Activated CD4-positive, CD25-positive, alpha-beta regulatory T cell treated with anti-CD3 and anti-CD28 coated beads, Interleukin-2, amount 50 U/mL, for 16 hours (primary cell): ENCODE measurements at regions not wholly inside any gene's neighbourhood (a gene's known extent, or its start where the extent isn't known, plus 50 kb on each side); places are given as distances from the start of the nearest gene placed in this dataset.
"Not testable (repeated sequence)": the region's sequence is repeated elsewhere in the genome, so short reads cannot be mapped to it uniquely, and the experiment has no call there.

Experiments used
- DNase-seq: peaks from one replicate; pipeline ENCODE4 v3.0.0-alpha.2; 2020; ENCODE audit warnings: low read depth, low spot score

DNA sequence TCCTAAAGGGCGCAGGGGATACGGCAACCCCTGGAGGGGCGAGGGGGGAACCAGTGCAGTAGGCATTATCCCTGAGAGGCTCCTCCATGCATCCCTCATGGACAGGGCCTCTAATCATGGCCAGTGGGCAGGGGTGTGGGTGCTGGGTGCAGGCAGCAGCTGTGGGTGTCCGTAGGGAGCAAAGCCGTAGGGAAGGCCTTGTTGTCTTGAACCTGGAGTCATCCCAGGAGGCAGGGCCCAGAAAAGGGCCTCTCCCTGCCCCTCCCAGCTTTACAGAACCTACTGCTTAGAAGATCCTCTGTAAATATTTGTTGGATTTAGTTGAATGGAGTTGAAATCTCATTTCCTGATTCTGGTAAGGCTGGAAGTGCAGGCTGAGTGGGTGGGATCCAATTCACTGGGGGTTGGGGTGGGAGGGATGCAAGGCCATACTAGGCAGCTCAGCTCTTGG lies 207.0 kb upstream of the HAAO start:
- DNase-seq: no peak

DNA sequence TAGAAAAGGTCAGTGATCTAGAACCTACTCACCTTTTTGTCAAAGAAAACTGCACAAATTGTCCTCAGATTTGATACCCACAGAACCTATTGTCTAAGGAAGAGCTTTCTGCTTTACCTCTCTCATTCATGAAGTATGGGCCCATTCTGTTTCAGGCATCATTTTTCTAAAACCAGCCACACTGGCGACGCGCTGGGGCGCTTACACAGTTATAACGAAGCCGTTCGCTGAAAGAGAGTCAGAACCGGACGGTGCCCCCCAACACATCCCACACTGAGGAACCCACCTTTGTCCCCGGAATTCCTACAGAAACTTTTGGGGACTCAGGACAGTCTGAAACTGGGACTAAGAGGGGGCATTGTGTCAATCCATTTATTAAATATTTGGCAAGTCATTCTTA lies 206.3 kb upstream of the HAAO start:
- DNase-seq: no peak

DNA sequence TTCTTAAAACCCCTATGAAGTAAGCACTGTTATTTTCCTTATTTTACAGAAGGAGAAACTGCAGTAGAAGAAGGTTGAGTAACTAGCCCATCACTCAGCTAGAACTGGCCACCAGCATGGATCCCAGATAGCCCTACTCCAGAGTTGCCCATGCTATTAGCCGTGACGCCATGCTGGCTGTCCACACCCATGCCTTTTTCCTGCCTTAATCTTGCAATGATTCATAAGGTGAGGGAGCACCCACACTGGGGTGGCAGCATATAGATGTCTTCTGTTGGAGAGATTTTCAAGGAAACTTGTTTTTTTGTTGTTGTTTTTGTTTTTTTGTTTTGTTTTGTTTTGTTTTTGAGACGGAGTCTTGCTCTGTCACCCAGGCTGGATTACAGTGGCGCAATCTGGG lies 204.1 kb upstream of the HAAO start:
- no peak for DNase-seq

DNA sequence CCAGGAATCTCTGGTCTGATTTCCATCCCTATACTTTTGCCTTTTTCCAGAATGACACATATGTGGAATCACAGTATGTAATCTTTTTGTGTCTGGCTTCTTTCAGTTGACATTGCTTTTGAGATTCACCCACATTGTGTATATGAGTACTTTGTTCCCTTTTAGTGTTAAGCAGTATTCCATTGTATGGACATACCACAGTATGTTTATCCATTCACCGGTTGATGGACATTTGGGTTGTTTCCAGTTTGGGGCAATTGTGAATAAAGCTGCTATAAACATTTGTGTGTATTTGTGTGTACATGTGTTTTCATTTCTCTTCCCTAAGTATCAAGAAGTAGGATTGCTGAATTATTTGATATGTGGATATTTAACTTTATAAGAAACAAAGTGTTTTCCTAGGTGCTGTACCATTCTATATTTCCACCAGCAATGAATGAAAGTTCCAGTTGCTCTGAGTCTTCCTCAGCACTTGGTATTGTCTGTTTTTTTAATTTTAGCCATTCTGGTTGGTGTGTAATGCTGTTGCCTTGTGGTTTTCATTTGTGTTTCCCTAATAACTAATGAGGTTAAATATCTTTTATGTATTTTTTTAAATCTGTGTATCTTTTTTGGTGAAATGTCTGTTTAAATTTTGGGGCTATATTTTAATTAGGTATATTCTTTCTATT lies 203.5 kb upstream of the HAAO start:
- DNase-seq: no peak

DNA sequence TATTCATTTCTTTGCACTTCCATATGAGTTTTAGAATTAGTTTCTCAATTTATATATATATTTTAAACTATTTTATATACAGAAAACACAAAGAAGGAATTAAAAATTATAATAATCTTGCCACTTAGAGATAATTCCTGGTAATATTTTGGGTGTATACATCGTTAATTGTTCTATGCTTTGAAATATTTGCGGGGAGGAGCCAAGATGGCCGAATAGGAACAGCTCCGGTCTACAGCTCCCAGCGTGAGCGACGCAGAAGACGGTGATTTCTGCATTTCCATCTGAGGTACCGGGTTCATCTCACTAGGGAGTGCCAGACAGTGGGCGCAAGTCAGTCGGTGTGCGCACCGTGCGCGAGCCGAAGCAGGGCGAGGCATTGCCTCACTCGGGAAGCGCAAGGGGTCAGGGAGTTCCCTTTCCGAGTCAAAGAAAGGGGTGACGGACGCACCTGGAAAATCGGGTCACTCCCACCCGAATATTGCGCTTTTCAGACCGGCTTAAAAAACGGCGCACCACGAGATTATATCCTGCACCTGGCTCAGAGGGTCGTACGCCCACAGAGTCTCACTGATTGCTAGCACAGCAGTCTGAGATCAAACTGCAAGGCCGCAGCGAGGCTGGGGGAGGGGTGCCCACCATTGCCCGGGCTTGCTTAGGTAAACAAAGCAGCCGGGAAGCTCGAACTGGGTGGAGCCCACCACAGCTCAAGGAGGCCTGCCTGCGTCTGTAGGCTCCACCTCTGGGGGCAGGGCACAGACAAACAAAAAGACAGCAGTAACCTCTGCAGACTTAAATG lies 197.1 kb upstream of the HAAO start:
- DNase-seq: not testable (repeated sequence)

DNA sequence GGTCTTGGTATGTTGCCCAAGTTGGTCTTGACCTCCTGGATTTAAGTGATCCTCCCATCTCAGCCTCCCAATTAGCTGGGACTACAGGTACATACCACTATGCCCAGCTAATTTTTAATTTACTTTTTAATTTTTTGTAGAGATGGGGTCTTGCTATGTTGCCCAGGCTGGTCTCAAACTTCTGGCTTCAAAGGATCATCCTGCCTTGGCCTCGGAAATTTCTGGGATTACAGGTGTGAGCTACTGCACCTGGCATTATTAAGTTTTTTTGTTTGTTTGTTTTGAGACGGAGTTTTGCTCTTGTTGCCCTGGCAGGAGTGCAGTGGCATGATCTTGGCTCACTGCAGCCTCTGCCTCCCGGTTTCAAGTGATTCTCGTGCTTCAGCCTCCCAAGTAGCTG lies 195.7 kb upstream of the HAAO start:
- not testable (repeated sequence) for DNase-seq

DNA sequence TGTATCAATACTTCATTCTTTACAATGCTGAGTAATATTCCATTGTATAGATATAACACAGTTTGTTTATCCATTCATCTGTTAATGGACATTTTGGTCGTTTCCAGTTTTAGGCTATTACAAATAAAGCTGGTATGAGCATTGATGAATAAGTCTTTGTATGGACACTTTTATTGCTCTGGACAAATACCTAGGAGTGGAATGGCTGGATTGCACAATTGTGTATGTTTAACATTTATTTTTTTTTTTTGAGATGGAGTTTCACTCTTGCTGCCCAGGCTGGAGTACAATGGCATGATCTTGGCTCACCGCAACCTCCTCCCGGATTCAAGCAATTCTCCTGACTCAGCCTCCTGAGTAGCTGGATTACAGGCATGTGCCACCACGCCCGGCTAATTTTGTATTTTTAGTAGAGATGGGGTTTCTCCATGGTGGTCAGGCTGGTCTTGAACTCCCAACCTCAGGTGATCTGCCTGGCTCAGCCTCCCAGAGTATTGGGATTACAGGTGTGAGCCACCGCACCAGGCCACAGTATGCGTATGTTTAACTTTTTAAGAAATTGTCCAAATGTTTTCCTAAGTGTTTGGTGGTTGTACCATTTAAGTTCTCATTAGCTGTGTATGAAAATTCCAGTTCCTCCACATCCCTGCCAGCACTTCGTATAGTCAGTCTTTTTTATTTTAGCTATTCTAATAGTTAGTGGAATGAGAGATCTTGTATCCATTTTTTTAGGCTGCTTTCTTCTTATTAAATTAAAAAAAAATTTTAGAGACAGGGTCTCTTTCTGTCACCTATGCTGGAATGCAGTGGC lies 194.9 kb upstream of the HAAO start:
- DNase-seq: no peak

DNA sequence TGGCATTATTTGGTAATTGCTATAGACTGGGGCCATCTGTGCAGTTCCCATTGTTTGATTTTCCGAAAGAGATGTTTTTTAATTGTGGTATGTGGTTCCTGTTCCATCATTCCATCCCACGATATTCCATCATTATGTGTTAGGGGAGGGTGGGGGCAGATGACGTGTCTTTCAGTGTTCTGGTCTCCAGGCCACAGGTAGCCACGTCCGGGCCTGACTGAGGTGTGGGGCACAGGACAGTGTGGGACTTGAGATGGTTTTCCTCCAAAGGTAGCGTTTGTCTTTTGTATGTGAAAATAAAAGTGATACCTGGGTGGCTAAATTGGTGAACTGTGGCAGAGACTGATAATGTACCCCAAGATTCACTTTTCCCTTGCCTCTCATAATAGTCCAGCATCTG lies 192.2 kb upstream of the HAAO start:
- no peak for DNase-seq

DNA sequence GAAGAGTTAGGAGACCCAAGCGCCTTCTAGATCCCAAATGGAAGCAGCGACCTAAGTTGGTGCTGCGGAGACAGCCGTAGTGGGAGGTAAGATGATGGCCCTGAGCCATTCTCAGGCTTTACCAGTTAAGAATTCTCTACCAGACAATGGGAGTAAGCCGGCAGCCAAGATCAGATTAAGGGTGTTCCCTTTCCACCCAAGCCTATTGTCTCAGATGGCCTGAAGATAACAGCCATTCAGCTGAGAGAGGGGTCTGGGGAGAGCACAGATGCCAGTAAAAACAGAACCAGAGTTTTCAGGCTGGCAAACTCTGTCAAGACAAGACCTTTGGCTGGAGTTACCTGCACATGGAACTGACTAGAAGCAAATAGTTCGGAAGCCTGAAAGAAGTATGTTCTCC lies 191.7 kb upstream of the HAAO start:
- DNase-seq: no peak

DNA sequence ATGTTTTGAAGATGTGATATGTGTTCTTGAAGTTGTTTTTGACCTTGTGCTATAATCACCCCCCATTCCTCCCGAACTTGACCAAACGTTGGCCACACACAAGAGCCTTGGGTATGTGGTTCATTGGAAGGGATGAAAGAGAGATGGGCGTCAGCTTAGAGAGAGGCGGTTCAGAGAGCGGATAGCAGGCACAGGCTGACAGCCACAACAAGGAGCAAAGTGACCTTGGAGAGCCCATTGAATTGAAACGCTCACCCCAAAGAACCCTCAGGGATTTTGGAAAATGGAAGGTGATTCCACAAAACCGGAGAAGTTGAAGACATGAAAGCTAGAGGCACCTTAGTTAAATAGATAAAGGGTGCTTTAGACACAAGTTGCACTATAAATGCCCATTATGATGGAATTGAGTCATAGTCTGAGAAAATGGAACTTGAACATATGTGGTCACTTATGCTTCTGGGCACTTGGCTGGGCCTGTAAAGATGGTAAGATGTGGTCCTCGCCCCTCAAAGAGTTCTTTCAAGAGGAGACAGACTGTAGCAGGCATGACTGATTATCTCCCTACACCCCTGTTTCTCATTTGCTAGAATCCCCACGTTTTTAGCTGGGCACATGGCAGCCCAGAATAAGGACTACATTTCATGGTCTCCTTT lies 188.5 kb upstream of the HAAO start:
- no peak for DNase-seq

DNA sequence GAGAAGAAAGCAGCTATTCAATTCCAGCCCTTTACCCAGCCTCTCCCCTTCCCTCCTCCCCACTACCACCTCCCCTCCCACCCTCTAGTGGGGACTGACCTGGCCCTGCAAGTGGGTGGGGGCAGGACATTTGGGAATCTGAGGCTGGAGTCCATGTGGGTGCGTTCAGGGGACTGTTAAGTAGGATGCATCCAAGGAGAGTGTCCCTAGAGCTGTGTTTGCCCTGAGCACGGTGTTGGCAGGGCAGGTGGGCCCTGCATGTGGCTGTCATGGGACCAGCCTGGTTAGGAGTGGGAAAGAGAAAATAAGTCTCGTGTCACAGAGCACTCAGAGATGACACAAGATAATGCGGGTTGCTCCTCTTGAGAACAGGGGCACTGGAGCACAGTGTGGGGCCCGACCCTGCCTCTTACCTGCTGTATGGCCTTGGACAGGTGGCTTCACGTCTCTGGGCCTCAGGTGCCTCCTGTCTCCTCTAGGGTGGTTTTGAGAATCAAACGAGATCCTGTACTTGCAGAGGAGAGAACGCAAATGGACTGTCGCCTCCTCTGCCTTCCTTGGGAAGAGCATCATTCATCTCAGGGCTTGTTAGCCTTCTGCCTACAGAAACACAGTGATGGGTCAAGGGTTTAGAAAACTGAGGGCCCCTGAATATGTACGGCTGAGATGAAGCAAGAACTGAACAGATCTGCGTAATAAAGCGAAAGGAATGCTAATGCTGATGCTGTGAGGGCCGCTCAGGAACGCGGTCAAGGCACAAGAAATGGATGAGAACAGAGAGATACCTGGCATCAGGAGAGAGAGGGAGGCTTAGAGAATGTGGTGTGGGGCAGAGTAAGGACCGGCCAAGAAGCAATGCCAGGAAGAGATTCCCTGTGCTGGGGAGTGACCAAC lies 187.7 kb upstream of the HAAO start:
- no peak for DNase-seq

DNA sequence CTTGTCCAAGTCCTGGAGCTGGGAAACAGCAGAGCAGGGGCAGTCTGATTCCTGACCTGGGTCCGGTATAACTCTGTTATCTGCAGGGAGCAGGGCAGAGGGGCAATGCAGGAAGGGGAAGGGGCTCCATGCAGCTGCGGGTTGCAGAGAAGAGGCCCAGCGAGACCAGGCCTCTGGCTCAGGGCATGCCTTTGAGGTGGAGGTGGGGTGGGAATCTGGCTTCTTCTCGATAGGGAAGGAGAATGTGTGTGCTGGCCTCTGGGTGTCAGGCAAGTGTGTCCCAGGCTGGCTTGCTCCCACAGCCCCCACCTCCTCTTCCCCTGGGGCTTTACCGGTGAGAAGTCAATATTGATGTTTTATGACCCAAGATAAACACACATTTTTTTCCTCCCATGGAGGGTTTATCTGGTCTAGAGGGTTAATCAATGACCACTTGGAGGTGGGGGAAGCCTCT lies 187.1 kb upstream of the HAAO start:
- DNase-seq: no peak

DNA sequence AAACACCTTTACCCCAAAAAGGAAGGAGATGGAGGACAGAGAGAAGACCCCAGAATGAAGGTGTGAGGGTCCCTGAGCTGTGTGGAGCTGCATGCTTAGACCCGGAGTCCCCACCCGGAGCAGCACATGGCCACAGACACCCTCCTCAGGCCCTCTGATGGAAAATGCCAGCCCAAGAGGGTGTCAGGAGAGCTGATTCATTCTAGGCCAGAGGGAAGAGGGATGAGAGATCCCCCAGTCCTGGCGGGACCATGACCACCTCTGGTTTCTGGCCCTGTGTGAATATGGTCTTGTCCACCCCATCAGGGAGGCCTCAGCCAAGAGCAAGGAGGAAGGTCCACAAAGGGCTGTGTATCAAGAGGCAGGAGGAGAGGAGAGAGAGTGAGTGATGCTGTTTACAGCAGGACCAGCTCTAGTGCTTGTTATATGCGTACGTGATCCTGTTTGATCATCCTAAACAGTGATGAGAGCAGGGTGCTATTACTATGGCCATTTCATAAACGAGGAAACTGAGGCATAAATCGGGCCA lies 186.6 kb upstream of the HAAO start:
- no peak for DNase-seq

DNA sequence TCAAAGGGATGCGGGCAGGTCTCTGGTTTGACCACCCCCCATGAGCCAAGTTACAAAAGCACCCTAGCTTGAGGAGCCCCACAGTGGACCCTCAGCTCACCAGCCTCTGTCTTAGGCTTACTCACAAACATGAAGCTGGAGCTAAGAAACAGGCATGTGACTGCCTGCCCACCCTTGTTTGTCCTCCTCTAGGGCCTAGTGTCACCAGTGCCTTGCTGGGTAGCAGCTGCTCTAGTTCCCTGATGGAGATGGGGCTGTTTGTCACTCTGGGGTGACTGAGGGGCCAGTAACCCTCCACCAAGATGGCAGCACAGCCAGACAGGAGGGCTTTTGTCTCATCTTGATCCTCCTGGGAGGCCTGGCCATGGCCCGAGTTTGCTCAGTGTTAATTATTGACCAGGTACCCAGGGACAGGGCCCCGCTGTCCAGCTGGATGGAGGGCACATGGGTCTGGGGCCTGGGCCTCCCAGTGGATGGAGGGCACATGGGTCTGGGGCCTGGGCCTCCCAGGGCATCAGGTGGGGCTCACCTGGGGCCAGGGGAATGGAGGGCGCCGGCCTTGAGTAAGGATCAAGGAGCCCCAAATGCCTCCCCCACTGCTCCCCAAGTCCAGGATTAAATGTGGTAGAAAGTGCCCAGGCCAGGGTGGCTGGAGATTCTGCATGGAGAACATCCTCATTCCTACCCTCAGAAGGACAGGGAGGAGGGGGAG lies 185.9 kb upstream of the HAAO start:
- no peak for DNase-seq

DNA sequence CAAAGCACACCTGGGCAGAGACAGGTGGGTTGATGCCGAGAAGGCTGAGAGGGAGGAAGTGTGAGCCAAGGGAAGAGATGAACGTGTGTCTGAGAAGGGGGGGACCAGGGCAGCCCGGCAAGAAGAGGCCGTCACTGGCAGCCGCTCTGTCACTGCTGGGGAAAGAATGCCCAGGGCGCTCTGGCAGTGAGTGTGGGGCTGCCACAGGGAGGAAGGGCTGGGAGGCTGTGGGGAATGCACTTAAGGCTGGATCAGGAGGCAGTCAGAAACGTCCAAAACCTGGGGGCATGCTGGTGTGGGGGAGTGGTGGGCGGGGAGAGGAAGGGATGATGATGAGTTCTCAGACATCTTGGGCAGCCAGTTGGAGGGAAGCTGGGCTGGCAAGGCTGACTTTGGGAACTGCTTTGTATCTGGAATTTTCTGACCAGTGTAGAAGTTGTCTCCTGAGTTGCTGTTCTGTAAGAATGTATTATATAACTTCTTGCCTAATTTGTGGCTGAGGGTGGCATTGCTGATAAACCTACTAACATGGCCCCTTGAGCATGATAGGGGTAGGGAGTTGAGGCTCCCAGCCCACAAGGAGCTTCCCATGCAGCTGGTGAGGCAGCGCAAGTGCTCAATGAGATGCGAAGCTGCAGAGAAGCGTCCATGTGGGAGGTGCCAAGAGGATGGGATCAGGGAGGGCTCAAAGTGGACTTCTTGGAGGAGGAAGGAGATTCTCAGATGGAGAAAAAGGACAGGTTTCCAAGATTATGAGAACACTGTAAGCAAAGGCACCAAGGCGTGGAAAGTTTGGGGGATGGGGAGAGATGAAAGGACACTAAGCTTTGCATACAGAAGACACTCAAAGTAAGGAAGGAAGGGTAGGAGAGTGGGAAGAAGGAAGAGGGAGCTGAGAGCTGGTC lies 185.1 kb upstream of the HAAO start:
- DNase-seq: no peak

DNA sequence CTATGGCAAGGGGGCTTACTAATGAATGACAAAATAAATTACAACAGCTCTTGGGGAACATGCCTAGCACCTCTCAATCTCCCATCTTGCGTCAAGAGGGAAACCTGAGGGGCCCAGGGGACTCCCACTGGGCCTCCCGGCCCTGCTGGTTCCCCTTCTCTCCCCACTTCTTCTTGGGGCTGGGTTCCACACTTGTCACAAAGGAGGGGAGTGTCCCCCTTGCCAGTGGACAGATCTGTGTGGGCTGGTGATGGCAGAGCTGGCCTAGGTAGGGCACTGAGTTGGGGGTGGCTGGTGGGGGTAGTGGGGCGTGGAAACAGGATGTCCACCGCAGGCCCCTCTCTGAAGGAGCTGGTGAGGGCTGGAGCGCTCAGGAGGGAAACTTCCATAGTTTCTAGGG lies 184.0 kb upstream of the HAAO start:
- no peak for DNase-seq

DNA sequence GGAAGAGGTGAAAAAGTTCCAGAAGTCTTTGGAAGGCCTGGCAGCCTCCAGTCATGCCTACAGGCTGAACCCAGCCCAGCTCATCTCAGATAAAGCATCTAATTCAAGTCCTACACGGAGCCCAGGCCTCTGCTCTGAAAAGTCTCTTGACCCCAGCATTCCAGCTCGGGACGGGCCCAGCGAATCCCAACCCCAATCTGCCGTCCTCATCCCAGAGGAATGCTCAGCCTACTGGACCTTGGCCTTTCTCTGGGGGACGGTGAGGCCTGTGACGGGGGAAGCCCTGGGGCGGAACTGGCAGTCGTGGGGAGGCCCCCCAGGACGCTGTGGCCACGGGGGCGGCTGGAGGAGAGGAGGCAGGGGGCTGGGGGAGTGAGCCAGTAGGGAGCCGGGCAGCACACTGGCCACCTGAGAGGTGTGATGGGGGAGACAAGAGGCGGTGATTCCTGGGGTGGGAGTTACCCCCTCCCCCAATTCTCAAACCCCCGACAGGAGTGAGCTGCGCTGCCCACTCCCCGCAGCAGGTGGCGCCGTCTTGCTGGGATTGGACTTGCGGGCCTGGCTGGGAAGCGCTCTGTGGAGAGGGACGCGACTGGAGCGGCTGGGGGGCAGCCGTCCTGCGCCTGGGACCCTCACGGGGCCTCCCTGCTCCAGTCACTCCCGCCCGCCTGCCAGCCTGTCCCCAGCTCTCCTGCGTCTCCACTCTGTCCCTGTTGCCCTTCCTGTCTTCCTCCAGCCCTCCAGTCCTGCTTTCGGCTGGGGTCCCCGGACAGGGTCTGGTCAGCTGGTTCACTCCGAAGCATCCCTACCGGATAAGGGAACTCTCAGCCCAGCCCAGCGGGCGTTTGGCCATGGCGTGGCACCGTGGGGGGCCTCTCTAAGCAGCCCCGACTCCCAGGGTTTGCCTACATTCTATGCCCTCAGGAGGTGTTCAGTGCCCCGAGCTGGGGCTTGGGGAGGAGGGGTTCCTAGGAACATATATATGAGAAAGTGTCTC lies 182.6 kb upstream of the HAAO start:
- no peak for DNase-seq
